ENCODE measurements at regions not wholly inside any gene's neighbourhood (a gene's known extent, or its start where the extent isn't known, plus 50 kb on each side); places are given as distances from the start of the nearest gene placed in this dataset.

DNA sequence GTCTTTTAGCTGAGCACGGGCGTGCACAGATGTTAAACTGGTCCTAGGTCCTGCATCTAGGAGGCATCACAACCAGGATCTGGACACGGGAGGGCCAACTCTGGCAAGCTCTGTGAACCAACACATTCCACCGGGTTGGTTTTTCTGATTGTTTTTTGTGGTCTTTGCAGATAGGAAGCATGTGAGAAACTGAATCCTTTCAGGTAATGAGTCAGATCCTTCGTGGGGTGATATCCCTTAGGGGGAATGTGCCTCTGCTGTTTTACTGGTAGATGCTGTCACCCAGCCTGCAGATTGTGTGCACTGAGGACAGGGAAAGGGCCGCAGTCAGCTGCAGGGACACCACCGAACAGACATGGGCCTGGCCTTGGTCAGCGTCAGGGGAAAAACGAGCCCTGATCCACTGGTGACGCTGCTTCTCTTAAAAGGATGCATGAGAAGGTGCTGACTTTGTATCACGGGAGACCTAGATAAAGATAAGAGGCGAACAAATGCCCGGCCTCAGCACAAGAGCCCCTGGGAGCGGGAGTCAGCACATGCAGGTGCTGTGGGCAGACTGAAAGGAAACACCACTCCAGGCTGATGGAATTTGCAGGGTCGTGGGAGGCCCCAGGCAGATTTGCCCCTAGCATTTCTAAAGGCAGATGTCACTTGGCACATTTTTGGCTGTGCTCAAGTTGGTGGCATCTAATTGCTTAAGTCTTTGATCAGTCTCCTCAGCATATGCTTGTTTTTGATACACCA is 51.1 kb downstream of the DOP1B start:
- Histone ChIP-seq H3K27me3 (ENCODE audit: control insufficient read depth, insufficient read depth, low read length) (no peaks in the 10 kb centered on the region), H3K4me3 (ENCODE audit: low read depth, low read length) (no peak overlapping the region), H3K36me3 (ENCODE audit: control insufficient read depth, insufficient read depth, low read length) (peaks cover 29% of the 10 kb centered on the region), H3K27ac (ENCODE audit: low read depth, low read length) (no peak overlapping the region), H3K4me1 (ENCODE audit: control insufficient read depth, insufficient read depth, low read length) (no peaks in the 10 kb centered on the region), H3K9me3 (ENCODE audit: control insufficient read depth, insufficient read depth, low read length) (no peaks in the 10 kb centered on the region)
- WGBS (ENCODE audit: insufficient coverage) = 93% methylated on average over 14 of the region's 15 CpGs
- DNase-seq (ENCODE audit: low read depth in 4 of 6, low spot score in 6 of 6) = no peak

DNA sequence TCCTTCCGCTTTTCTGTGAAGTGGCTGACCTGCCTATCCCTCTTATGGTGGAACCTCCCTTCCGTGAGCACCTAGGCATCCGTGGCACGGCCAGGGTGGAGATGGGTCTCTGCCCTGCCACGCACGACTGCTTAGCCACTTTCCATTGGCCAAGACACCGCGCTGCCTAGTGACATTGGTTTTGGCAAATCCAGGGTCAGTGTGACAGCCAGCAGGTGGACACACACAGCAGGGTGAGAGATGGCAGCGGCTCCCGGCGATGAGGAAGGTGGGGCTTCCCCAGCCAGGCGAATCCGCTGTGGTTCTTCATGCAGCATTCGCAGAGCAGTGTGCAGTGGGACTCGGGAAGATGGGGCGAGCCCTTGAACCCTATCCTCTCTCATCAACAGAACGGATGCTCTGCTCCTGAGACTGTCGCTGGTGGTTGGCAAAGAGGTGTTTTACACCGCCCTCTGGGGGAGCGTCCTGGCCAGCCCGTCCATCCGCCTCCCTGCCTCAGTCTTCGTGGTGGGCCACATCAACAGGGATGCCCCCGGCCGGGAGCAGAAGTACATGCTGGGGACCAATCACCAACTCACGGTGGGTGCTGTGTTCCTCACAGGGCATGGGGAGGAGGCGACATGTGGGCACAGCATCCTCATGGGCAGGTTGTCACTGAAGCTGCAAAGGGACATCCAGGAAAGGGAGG is 51.8 kb downstream of the DOP1B start:
- no peaks in the 10 kb centered on the region for H3K27me3 ChIP-seq (ENCODE audit: control insufficient read depth, insufficient read depth, low read length)
- no peaks in the 10 kb centered on the region for H3K4me1 ChIP-seq (ENCODE audit: control insufficient read depth, insufficient read depth, low read length)
- no peak overlapping the region for H3K4me3 ChIP-seq (ENCODE audit: low read depth, low read length)
- H3K27ac ChIP-seq (ENCODE audit: low read depth, low read length) = no peak overlapping the region
- peaks cover 31% of the 10 kb centered on the region for H3K36me3 ChIP-seq (ENCODE audit: control insufficient read depth, insufficient read depth, low read length)
- H3K9me3 ChIP-seq (ENCODE audit: control insufficient read depth, insufficient read depth, low read length) = no peaks in the 10 kb centered on the region
- 94% methylated on average over 24 of the region's 27 CpGs for WGBS (ENCODE audit: insufficient coverage)
- DNase-seq (ENCODE audit: low read depth in 4 of 6, low spot score in 6 of 6) = no peak

DNA sequence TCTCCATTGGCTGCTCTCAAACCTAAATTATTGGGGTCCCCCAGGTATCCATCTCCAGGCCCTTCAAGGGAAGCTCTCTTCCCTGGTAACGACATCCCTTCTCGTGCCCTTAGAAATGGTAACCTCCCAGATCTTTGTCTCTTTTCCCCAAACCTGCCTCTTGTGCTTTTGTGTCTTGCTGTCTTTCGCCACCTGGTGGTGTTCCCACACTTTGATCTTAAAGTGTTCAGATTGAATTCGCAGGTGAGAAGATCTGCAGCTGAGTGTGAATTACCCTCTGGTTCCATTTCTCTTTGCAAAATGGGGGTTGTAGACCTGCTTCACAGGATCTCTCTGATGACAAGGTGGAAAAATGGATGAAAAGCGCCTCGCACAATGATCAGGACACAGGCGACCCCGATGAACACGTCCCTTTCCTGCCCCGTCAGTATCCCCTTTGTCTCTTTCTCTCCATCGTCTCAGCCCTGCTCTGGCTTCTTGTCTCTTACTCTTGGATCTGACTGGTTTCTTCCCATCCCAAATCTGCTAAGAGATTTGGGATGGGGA is 53.1 kb downstream of the DOP1B start:
- Histone ChIP-seq H3K4me3 (ENCODE audit: low read depth, low read length) (no peak overlapping the region), H3K27me3 (ENCODE audit: control insufficient read depth, insufficient read depth, low read length) (no peaks in the 10 kb centered on the region), H3K27ac (ENCODE audit: low read depth, low read length) (no peak overlapping the region), H3K36me3 (ENCODE audit: control insufficient read depth, insufficient read depth, low read length) (peaks cover 32% of the 10 kb centered on the region), H3K9me3 (ENCODE audit: control insufficient read depth, insufficient read depth, low read length) (no peaks in the 10 kb centered on the region), H3K4me1 (ENCODE audit: control insufficient read depth, insufficient read depth, low read length) (no peaks in the 10 kb centered on the region)
- WGBS (ENCODE audit: insufficient coverage) = 60% methylated on average over 6 of the region's 11 CpGs
- DNase-seq (ENCODE audit: low read depth in 4 of 6, low spot score in 6 of 6) = peak in 5 of 6 donors; percentile 27 to 82 (median 36)

DNA sequence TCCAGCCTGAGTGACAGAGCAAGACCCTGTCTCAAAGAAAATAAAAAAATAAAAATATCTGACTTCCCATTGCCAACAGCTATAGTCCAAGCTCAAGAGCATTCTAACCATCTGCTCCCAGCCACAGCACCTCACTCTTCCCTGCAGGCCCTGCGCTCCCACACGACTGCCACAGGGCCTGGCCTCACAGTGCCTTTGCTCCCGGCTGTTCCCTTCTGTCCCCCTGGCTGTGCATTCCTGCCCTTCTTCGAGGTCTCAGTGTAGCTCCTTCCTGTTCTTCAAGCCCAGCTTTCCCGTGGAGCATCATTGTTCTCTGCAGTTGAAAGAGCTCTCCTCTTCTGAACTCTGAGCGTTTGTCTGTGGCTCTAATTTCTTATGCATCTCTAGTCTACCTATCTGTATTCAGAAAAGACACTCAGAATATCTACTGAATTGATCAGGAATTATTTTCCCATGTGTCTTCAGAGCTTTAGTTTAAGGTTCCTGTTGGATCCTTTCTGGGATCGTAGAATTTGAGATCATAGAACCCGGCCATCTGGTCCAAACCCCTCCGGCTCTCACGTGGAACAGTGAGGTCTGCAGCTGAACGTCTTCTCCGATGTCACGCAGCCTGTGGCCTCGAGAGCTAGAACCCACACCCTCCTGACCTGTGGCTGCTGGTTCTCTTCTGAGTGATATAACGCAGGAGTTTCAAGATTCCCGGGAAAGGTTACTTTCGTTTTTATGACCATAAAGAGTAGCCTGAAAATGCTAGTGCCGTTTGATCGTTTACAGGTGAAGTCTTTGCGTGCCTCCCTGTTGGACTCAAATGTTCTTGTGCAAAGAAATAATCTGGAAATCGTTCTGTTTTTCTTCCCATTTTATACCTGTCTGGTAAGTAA is 54.4 kb downstream of the DOP1B start:
- H3K4me1 ChIP-seq (ENCODE audit: control insufficient read depth, insufficient read depth, low read length) = no peaks in the 10 kb centered on the region
- WGBS (ENCODE audit: insufficient coverage) = 81% methylated on average over 18 of the region's 21 CpGs
- no peak overlapping the region for H3K27ac ChIP-seq (ENCODE audit: low read depth, low read length)
- DNase-seq (ENCODE audit: low read depth in 4 of 6, low spot score in 6 of 6) = no peak
- peaks cover 34% of the 10 kb centered on the region for H3K36me3 ChIP-seq (ENCODE audit: control insufficient read depth, insufficient read depth, low read length)
- no peaks in the 10 kb centered on the region for H3K9me3 ChIP-seq (ENCODE audit: control insufficient read depth, insufficient read depth, low read length)
- no peak overlapping the region for H3K4me3 ChIP-seq (ENCODE audit: low read depth, low read length)
- no peaks in the 10 kb centered on the region for H3K27me3 ChIP-seq (ENCODE audit: control insufficient read depth, insufficient read depth, low read length)

DNA sequence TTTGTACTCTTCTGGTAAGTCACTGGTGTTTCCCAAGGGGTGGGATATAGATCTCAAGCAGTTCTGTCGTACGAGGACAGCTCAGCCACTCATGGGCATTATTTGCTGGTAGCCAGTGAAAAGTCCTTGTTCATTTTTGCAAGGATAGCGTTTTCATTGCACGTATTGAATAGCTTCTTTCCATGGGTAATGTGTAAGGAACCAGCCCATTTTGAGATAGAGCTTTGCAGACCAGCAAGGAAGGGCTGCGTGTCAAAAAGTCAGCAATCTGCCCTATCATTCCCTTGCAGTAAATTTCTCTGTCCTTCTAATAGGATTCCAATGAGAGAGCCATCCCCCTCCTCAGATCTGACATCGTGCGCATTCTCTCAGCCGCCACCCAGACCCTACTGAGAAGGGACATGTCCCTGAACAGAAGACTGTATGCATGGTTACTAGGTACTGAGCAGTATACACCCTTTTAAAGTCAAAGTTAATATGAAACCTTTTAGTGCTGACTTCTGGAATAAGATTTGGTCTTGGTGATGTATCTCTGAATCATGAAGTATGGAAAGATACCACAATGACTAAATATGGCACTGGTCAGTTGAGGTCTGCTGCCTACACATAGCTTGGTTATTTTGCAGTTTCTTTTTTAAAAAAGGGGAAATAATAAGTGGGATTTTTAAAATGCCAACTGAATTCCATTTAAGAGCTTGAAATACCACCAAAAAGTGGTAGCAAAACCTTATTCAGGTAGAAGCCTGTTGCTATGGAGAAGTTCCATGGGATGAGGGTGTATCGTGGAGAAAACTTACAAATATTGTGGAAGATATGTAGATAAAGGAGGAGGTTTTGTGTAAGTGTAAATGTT is 55.3 kb downstream of the DOP1B start:
- H3K27ac ChIP-seq (ENCODE audit: low read depth, low read length) = no peak overlapping the region
- H3K9me3 ChIP-seq (ENCODE audit: control insufficient read depth, insufficient read depth, low read length) = no peaks in the 10 kb centered on the region
- peaks cover 40% of the 10 kb centered on the region for H3K36me3 ChIP-seq (ENCODE audit: control insufficient read depth, insufficient read depth, low read length)
- DNase-seq (ENCODE audit: low read depth in 4 of 6, low spot score in 6 of 6) = no peak
- H3K4me1 ChIP-seq (ENCODE audit: control insufficient read depth, insufficient read depth, low read length) = no peaks in the 10 kb centered on the region
- no peaks in the 10 kb centered on the region for H3K27me3 ChIP-seq (ENCODE audit: control insufficient read depth, insufficient read depth, low read length)
- 90% methylated on average over 5 of the region's 9 CpGs for WGBS (ENCODE audit: insufficient coverage)
- no peak overlapping the region for H3K4me3 ChIP-seq (ENCODE audit: low read depth, low read length)

DNA sequence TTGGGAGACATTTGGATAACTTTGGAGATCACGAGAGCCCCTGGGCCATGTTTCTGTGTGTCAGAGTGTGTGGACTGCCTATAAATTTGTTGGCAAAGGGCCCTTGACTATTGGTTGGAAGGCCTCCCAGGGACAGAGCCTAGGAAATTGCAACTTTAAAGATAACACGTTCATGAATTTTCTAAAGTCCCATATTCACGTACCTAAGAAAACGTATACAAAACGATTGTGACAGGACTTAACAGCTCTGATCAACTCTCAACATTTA is 55.8 kb downstream of the DOP1B start:
- 97% methylated on average over 5 of the region's 5 CpGs for WGBS (ENCODE audit: insufficient coverage)

DNA sequence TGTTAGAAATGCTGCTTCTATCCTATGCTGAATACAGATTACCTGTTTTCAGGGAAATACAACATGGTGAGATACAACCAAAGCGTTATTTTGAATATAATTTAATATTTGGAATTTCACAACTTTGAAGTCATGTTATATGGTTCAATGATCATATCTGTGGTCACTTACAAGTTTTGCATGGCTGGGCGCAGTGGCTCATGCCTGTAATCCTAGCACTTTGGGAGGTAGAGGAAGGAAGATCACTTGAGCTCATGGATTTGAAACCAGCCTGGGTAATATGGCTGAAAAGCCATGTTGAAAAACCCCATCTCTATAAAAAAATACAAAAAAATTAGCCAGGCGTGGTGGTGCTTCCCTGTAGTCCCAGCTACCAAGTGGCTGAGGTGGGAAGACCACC is 57.9 kb downstream of the DOP1B start:
- no peak overlapping the region for H3K27ac ChIP-seq (ENCODE audit: low read depth, low read length)
- H3K27me3 ChIP-seq (ENCODE audit: control insufficient read depth, insufficient read depth, low read length) = no peaks in the 10 kb centered on the region
- 94% methylated on average over 2 of the region's 3 CpGs for WGBS (ENCODE audit: insufficient coverage)
- no peaks in the 10 kb centered on the region for H3K4me1 ChIP-seq (ENCODE audit: control insufficient read depth, insufficient read depth, low read length)
- H3K9me3 ChIP-seq (ENCODE audit: control insufficient read depth, insufficient read depth, low read length) = no peaks in the 10 kb centered on the region
- H3K36me3 ChIP-seq (ENCODE audit: control insufficient read depth, insufficient read depth, low read length) = peaks cover 29% of the 10 kb centered on the region
- H3K4me3 ChIP-seq (ENCODE audit: low read depth, low read length) = no peak overlapping the region
- no peak for DNase-seq (ENCODE audit: low read depth in 4 of 6, low spot score in 6 of 6)

More for the DNA sequence above, 55.8 kb downstream of the DOP1B start:
- peaks cover 41% of the 10 kb centered on the region for H3K36me3 ChIP-seq (ENCODE audit: control insufficient read depth, insufficient read depth, low read length)
- no peaks in the 10 kb centered on the region for H3K4me1 ChIP-seq (ENCODE audit: control insufficient read depth, insufficient read depth, low read length)
- no peak for DNase-seq (ENCODE audit: low read depth in 4 of 6, low spot score in 6 of 6)
- H3K4me3 ChIP-seq (ENCODE audit: low read depth, low read length) = no peak overlapping the region
- no peak overlapping the region for H3K27ac ChIP-seq (ENCODE audit: low read depth, low read length)
- H3K9me3 ChIP-seq (ENCODE audit: control insufficient read depth, insufficient read depth, low read length) = no peaks in the 10 kb centered on the region
- no peaks in the 10 kb centered on the region for H3K27me3 ChIP-seq (ENCODE audit: control insufficient read depth, insufficient read depth, low read length)

DNA sequence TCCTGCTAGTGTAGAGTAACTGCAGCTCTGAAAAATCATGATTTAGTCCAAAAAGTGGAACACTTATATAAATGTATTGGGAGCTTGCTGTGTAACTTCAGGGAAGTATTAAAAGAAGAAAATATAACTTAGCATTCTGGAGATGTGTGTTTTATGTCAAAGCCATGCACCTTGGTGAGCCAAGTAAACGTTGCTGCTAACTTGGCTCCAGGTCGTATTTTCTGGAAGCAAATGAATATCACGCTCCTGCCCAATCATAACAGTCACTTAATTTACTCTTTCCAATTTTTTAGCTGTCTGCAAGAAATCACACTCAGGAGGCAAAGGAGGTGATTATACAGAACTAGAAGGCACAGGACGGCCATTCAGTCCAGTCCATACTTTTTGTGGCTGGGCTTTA is 61.1 kb downstream of the DOP1B start:
- 80% methylated on average over 3 of the region's 4 CpGs for WGBS (ENCODE audit: insufficient coverage)
- Histone ChIP-seq H3K36me3 (ENCODE audit: control insufficient read depth, insufficient read depth, low read length) (peaks cover 34% of the 10 kb centered on the region), H3K4me3 (ENCODE audit: low read depth, low read length) (no peak overlapping the region)

DNA sequence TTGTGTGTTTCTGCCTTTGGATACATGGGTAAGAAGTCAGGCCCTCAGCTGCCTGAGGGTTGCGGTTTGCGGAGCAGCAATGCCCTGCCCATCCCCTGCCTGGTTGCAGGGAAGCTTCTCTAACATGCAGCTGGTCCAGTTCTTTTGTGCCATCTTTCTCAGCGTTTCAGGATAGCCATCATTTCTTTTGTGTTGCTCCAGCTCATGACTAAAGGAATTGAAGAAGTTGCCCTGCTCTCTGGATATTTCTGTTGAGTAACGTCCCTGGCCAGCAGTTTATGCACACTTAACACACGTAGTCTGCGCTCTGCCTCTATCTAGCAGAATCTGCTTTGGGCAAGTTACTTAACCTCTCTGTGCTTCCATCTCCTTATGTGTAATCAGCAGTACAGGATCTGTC is 62.1 kb downstream of the DOP1B start:
- Histone ChIP-seq H3K4me3 (ENCODE audit: low read depth, low read length) (no peak overlapping the region), H3K27me3 (ENCODE audit: control insufficient read depth, insufficient read depth, low read length) (no peaks in the 10 kb centered on the region), H3K9me3 (ENCODE audit: control insufficient read depth, insufficient read depth, low read length) (no peaks in the 10 kb centered on the region), H3K4me1 (ENCODE audit: control insufficient read depth, insufficient read depth, low read length) (no peaks in the 10 kb centered on the region), H3K27ac (ENCODE audit: low read depth, low read length) (no peak overlapping the region), H3K36me3 (ENCODE audit: control insufficient read depth, insufficient read depth, low read length) (peaks cover 32% of the 10 kb centered on the region)
- DNase-seq (ENCODE audit: low read depth in 4 of 6, low spot score in 6 of 6) = no peak
- WGBS (ENCODE audit: insufficient coverage) = 49% methylated on average over 5 of the region's 6 CpGs

More for the DNA sequence above, 61.1 kb downstream of the DOP1B start:
- Histone ChIP-seq H3K9me3 (ENCODE audit: control insufficient read depth, insufficient read depth, low read length) (no peaks in the 10 kb centered on the region), H3K27me3 (ENCODE audit: control insufficient read depth, insufficient read depth, low read length) (no peaks in the 10 kb centered on the region), H3K4me1 (ENCODE audit: control insufficient read depth, insufficient read depth, low read length) (no peaks in the 10 kb centered on the region), H3K27ac (ENCODE audit: low read depth, low read length) (no peak overlapping the region)
- DNase-seq (ENCODE audit: low read depth in 4 of 6, low spot score in 6 of 6) = no peak

Data from spinal cord (tissue), 9 donors.